Keratinocyte (primary cell): ENCODE measurements at regions not wholly inside any gene's neighbourhood (a gene's known extent, or its start where the extent isn't known, plus 50 kb on each side); places are given as distances from the start of the nearest gene placed in this dataset.

Experiments used
- DNase-seq: peaks from one replicate; pipeline ENCODE4 v3.0.0-alpha.2; 2011; ENCODE audit warnings: low read depth, missing footprints, low spot score
- FAIRE-seq: peaks from 2 replicates; lab custom pipeline; 2011; peaks lifted over from hg19 to GRCh38; lab: Jason Lieb, UNC
- H2AFZ ChIP-seq: 2 replicates; pipeline ENCODE4 v1.6.0; 2012; ENCODE audit warnings: low read length, control low read depth, inconsistent platforms; ENCODE audit not compliant: control insufficient read depth
- H3K27ac ChIP-seq: 2 replicates; pipeline ENCODE4 v1.5.1; 2011; ENCODE audit warnings: low read length; ENCODE audit not compliant: control insufficient read depth, insufficient read depth
- H3K27me3 ChIP-seq: 3 replicates; pipeline ENCODE4 v1.6.0; 2011; ENCODE audit warnings: low read length; ENCODE audit not compliant: control insufficient read depth, insufficient read depth; ENCODE audit errors: extremely low read depth
- H3K36me3 ChIP-seq, 2 experiments: 2 replicates in 1 of 2; 3 replicates in 1 of 2; pipeline ENCODE4 v1.5.1; 2011; ENCODE audit warnings: low read length in 2 of 2, mild to moderate bottlenecking in 1 of 2; ENCODE audit not compliant: control insufficient read depth in 2 of 2, insufficient read depth in 2 of 2; ENCODE audit errors: extremely low read depth in 1 of 2
- H3K4me1 ChIP-seq: 3 replicates; pipeline ENCODE4 v1.5.1; 2011; ENCODE audit warnings: low read length; ENCODE audit not compliant: control insufficient read depth, insufficient read depth; ENCODE audit errors: extremely low read depth
- H3K4me2 ChIP-seq: 3 replicates; pipeline ENCODE4 v1.6.0; 2011; ENCODE audit warnings: low read depth, low read length; ENCODE audit not compliant: control insufficient read depth, insufficient read depth; ENCODE audit errors: extremely low read depth
- H3K4me3 ChIP-seq, 3 experiments: fragments of 200-600 bp in 1 of 3; sonication (generic) in 1 of 3; 2 replicates in 2 of 3; 3 replicates in 1 of 3; pipeline ENCODE4 v1.5.1; 2011 to 2016; ENCODE audit warnings: low read length in 3 of 3, mild to moderate bottlenecking in 3 of 3, control low read depth in 2 of 3, inconsistent platforms in 1 of 3, low read depth in 1 of 3, mixed read lengths in 1 of 3, mixed run types in 1 of 3, moderate library complexity in 1 of 3; ENCODE audit not compliant: control insufficient read depth in 2 of 3, insufficient read depth in 2 of 3; ENCODE audit errors: extremely low read depth in 1 of 3
- H3K79me2 ChIP-seq: 2 replicates; pipeline ENCODE4 v1.6.0; 2012; ENCODE audit warnings: low read length; ENCODE audit not compliant: control insufficient read depth, insufficient read depth
- H3K9ac ChIP-seq: 3 replicates; pipeline ENCODE4 v1.6.0; 2011; ENCODE audit warnings: low read length; ENCODE audit not compliant: control insufficient read depth, insufficient read depth; ENCODE audit errors: extremely low read depth
- H3K9me1 ChIP-seq: 3 replicates; pipeline ENCODE4 v1.6.0; 2011; ENCODE audit warnings: low read length; ENCODE audit not compliant: control insufficient read depth, insufficient read depth; ENCODE audit errors: extremely low read depth
- H3K9me3 ChIP-seq: 2 replicates; pipeline ENCODE4 v1.5.1; 2012; ENCODE audit warnings: low read depth, low read length; ENCODE audit not compliant: control insufficient read depth
- H4K20me1 ChIP-seq: 3 replicates; pipeline ENCODE4 v1.6.0; 2011; ENCODE audit warnings: low read length; ENCODE audit not compliant: control insufficient read depth, insufficient read depth; ENCODE audit errors: extremely low read depth
- EZH2 ChIP-seq: IDR thresholded peaks from one replicate; pipeline ENCODE4 v1.6.1; 2012; ENCODE audit warnings: inconsistent platforms, mild to moderate bottlenecking, low read length, moderate library complexity
- dilution Hi-C: fragments of 300-500 bp; cut with MboI; formaldehyde crosslinking; loops from one replicate; pipeline ENCODE4 v1.7.0; 2020; ENCODE audit warnings: low sequenced_read_pairs; ENCODE audit not compliant: extremely low pct_ligation_motif_present
- TF ChIP-seq, protein P1 (sequence below), 3 experiments: IDR thresholded peaks in 1 of 3; conservative IDR thresholded peaks in 1 of 3; optimal IDR thresholded peaks in 1 of 3; 2 replicates in 2 of 3; 3 replicates in 1 of 3; pipeline versions ENCODE3 to v1.5.1; 2011; ENCODE audit warnings: low read length in 3 of 3, mild to moderate bottlenecking in 3 of 3, moderate library complexity in 2 of 3, control low read depth in 1 of 3, inconsistent platforms in 1 of 3; ENCODE audit not compliant: insufficient read depth in 2 of 3; ENCODE audit errors: extremely low read depth in 1 of 3

DNA sequence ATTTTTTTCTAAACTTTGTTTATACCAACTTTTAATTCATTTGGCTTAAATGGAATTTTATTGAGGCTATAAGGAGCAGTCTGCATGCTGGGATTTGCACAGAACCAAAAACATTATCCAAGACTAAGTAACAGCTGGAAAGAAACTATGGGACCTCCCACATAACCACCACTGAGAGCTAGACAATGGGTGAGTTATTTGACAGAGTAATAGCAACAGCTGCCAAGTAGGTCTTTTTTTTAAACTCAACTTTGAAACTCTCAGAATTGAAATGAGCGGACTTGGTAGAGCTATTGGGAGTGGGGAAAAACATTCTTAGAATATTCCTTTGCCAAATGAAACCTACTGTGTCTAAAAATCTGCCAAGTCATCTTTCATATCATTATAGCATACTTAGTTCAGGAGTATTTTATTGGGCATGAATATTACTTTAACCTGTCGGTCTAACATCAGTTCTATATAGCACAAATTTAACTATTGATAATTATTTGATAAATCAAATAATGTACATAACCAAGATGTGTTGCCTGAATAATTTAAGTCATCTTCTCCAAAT lies 1428.0 kb downstream of the PCDH7 start:
- H3K9me1 ChIP-seq, result no peaks in the 10 kb centered on the region
- peak overlapping the region; percentile 87 for H3K4me2 ChIP-seq
- peaks cover 18% of the 10 kb centered on the region for H3K4me1 ChIP-seq
- no peaks in the 10 kb centered on the region for H3K27me3 ChIP-seq
- no peak overlapping the region for H3K27ac ChIP-seq
- dilution Hi-C loops, result no loop called here
- no peak for DNase-seq
- no peaks in the 10 kb centered on the region for H3K9me3 ChIP-seq
- no peak overlapping the region for H3K9ac ChIP-seq
- no peaks in the 10 kb centered on the region for H3K36me3 ChIP-seq
- no peaks in the 10 kb centered on the region for H3K79me2 ChIP-seq
- FAIRE-seq, result peak; percentile 68
- peak overlapping the region in 1 of 3 experiments; percentile 70 for H3K4me3 ChIP-seq
- TF ChIP-seq, protein P1, sequence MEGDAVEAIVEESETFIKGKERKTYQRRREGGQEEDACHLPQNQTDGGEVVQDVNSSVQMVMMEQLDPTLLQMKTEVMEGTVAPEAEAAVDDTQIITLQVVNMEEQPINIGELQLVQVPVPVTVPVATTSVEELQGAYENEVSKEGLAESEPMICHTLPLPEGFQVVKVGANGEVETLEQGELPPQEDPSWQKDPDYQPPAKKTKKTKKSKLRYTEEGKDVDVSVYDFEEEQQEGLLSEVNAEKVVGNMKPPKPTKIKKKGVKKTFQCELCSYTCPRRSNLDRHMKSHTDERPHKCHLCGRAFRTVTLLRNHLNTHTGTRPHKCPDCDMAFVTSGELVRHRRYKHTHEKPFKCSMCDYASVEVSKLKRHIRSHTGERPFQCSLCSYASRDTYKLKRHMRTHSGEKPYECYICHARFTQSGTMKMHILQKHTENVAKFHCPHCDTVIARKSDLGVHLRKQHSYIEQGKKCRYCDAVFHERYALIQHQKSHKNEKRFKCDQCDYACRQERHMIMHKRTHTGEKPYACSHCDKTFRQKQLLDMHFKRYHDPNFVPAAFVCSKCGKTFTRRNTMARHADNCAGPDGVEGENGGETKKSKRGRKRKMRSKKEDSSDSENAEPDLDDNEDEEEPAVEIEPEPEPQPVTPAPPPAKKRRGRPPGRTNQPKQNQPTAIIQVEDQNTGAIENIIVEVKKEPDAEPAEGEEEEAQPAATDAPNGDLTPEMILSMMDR (optimal IDR thresholded peaks at IDR 0.05 in 1 of 3, IDR thresholded peaks at IDR 0.05 in 1 of 3, conservative IDR thresholded peaks at IDR 0.05 in 1 of 3; ENCODE audit: extremely low read depth in 1 of 3, insufficient read depth in 2 of 3, low read length in 3 of 3), result no peak
- TF ChIP-seq EZH2, result no peak
- no peaks in the 10 kb centered on the region for H4K20me1 ChIP-seq
- peak overlapping the region; percentile 92 for H2AFZ ChIP-seq

DNA sequence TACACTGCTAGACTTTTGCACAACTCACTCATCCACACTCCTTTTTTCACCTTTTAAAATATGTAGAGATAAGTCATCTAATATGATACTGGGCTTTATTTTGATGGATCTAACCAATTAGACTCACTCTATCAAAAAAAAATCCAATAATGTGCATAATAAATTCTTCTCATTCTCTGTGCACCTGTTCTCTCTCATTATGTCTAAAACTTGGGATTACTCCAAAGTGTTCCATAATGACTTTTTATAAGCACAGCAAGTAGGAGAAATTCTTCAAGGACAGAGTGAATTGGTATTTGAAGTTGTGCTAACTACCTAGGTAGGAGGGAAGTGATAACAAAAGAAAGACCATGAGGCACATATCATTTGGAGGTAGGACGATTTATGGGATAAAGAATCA lies 1438.8 kb downstream of the PCDH7 start:
- TF ChIP-seq, protein P1 (optimal IDR thresholded peaks at IDR 0.05 in 1 of 3, IDR thresholded peaks at IDR 0.05 in 1 of 3, conservative IDR thresholded peaks at IDR 0.05 in 1 of 3; ENCODE audit: extremely low read depth in 1 of 3, insufficient read depth in 2 of 3, low read length in 3 of 3), result no peak
- TF ChIP-seq EZH2, result no peak
- Histone ChIP-seq H3K9ac (no peak overlapping the region), H3K36me3 (no peaks in the 10 kb centered on the region), H3K9me3 (no peaks in the 10 kb centered on the region), H3K27me3 (no peaks in the 10 kb centered on the region), H3K4me3 (no peak overlapping the region), H3K9me1 (no peaks in the 10 kb centered on the region), H3K79me2 (no peaks in the 10 kb centered on the region), H4K20me1 (no peaks in the 10 kb centered on the region), H2AFZ (no peak overlapping the region), H3K4me2 (no peak overlapping the region), H3K4me1 (no peaks in the 10 kb centered on the region), H3K27ac (no peak overlapping the region)
- DNase-seq (no peak), FAIRE-seq (no peak)
- dilution Hi-C loops, result no loop called here
